NT2/D1 (cell line): ENCODE measurements at regions not wholly inside any gene's neighbourhood (a gene's known extent, or its start where the extent isn't known, plus 50 kb on each side); places are given as distances from the start of the nearest gene placed in this dataset.

ENCODE experiments used
- YY1 ChIP-seq: IDR thresholded peaks from 2 replicates; pipeline ENCODE4 v1.6.1; 2011; ENCODE audit not compliant: insufficient read length, insufficient read depth
- ZNF274 ChIP-seq: IDR thresholded peaks from 2 replicates; pipeline ENCODE4 v1.6.1; 2011; ENCODE audit warnings: mild to moderate bottlenecking, low read depth, low read length

DNA sequence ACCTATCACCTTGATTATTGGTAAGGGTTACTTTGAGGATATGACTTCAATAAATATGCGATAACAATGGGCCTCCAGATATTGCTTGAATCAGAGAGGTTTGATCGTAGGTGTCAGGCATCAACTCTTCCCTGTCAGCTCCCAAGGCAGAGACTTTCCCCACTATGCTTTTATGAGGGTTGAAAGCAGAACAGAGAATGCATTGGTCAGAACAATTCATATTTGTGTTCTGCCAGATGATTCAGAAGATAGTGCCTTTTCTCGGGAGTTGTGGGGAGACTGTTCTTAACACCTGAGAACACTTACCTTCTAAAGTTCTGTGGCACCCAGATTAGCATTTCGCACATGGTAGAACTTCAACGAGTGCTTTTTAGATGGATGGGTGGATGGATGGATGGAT is 386.3 kb upstream of the CADM1 start:
- TF ChIP-seq ZNF274: no peak
- no peak for TF ChIP-seq YY1
